Gastroesophageal sphincter (tissue), 3 donors: ENCODE measurements at regions not wholly inside any gene's neighbourhood (a gene's known extent, or its start where the extent isn't known, plus 50 kb on each side); places are given as distances from the start of the nearest gene placed in this dataset.

Experiments
- EP300 ChIP-seq: sonication (generic); formaldehyde crosslinking; IDR thresholded peaks from one replicate; pipeline ENCODE4 v1.6.1; 2017; ENCODE audit warnings: antibody characterized with exemption, mild to moderate bottlenecking
- POLR2AphosphoS5 ChIP-seq: sonication (generic); formaldehyde crosslinking; IDR thresholded peaks from one replicate; pipeline ENCODE4 v1.6.1; 2017; ENCODE audit warnings: antibody characterized with exemption
- TF ChIP-seq, protein P1 (sequence below), 4 experiments: fragments of 200-600 bp in 2 of 4; fragments of 450-650 bp in 2 of 4; sonication (generic) in 1 of 4; IDR thresholded peaks; one replicate each; pipeline ENCODE4 v1.5.1; 2017 to 2019; ENCODE audit warnings: antibody characterized with exemption in 4 of 4, mild to moderate bottlenecking in 2 of 4, moderate library complexity in 2 of 4

DNA sequence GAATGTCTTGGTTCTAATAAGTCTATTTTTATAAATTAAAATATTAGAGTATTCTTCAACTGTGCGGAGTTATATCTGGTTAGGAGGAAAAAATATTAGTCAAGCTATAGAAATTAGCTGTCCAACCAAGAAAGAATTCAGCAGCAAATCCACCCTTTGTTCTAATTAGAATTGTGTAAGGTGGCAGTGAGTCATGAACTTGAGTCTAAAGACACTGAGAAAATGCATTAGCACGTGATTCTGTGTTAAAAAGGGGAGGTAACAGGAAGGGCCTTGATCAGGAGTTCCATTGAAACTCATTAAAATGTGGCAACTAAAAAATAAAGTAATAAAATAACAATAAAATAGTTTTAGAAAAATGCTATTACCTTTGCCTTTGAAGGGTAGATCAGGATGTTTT, 398.2 kb upstream of the RGS18 start:
- TF ChIP-seq, protein P1, sequence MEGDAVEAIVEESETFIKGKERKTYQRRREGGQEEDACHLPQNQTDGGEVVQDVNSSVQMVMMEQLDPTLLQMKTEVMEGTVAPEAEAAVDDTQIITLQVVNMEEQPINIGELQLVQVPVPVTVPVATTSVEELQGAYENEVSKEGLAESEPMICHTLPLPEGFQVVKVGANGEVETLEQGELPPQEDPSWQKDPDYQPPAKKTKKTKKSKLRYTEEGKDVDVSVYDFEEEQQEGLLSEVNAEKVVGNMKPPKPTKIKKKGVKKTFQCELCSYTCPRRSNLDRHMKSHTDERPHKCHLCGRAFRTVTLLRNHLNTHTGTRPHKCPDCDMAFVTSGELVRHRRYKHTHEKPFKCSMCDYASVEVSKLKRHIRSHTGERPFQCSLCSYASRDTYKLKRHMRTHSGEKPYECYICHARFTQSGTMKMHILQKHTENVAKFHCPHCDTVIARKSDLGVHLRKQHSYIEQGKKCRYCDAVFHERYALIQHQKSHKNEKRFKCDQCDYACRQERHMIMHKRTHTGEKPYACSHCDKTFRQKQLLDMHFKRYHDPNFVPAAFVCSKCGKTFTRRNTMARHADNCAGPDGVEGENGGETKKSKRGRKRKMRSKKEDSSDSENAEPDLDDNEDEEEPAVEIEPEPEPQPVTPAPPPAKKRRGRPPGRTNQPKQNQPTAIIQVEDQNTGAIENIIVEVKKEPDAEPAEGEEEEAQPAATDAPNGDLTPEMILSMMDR (IDR thresholded peaks at IDR 0.05): no peak
- TF ChIP-seq POLR2AphosphoS5 (no peak), EP300 (no peak)
